ENCODE measurements at regions not wholly inside any gene's neighbourhood (a gene's known extent, or its start where the extent isn't known, plus 50 kb on each side); places are given as distances from the start of the nearest gene placed in this dataset.

GRCh38 chr9:134585021-134585561 is 56.5 kb upstream of the COL5A1 start:
- Histone ChIP-seq H3K27ac (replicated peaks) (no peak overlapping the region), H3K4me3 (replicated peaks; ENCODE audit: insufficient read depth, low read length) (no peak overlapping the region), H3K27me3 (ENCODE audit: insufficient read depth, poor library complexity, severe bottlenecking) (peaks cover 2% of the 10 kb centered on the region)
- TF ChIP-seq REST (IDR thresholded peaks at IDR 0.05; ENCODE audit: insufficient replicate concordance, low read depth) (no peak), POLR2AphosphoS5 (IDR thresholded peaks at IDR 0.05; ENCODE audit: low read depth) (no peak), GABPA (IDR thresholded peaks at IDR 0.05; ENCODE audit: low read depth) (no peak), CTCF (IDR thresholded peaks at IDR 0.05; ENCODE audit: insufficient read depth, low read length) (no peak), SPI1 (IDR thresholded peaks at IDR 0.05; ENCODE audit: borderline replicate concordance, low read depth) (no peak)
- no peak for DNase-seq (ENCODE audit: low read depth in 1 of 2, low spot score in 1 of 2)

- no peak overlapping the region for H3K27ac ChIP-seq (replicated peaks)
- H3K4me3 ChIP-seq (replicated peaks; ENCODE audit: insufficient read depth, low read length), result no peak overlapping the region
- no peak for DNase-seq (ENCODE audit: low read depth in 1 of 2, low spot score in 1 of 2)
- H3K27me3 ChIP-seq (ENCODE audit: insufficient read depth, poor library complexity, severe bottlenecking), result peaks cover 2% of the 10 kb centered on the region
- TF ChIP-seq REST (IDR thresholded peaks at IDR 0.05; ENCODE audit: insufficient replicate concordance, low read depth), result no peak
- TF ChIP-seq SPI1 (IDR thresholded peaks at IDR 0.05; ENCODE audit: borderline replicate concordance, low read depth), result no peak
- TF ChIP-seq POLR2AphosphoS5 (IDR thresholded peaks at IDR 0.05; ENCODE audit: low read depth), result no peak
- TF ChIP-seq CTCF (IDR thresholded peaks at IDR 0.05; ENCODE audit: insufficient read depth, low read length), result no peak
- no peak for TF ChIP-seq GABPA (IDR thresholded peaks at IDR 0.05; ENCODE audit: low read depth)
Observed at GRCh38 chr9:134585746-134586706, 55.6 kb upstream of the COL5A1 start.

GRCh38 chr9:134589748-134590147 is 51.9 kb upstream of the COL5A1 start:
- no peak for TF ChIP-seq CTCF (IDR thresholded peaks at IDR 0.05; ENCODE audit: insufficient read depth, low read length)
- no peak for TF ChIP-seq GABPA (IDR thresholded peaks at IDR 0.05; ENCODE audit: low read depth)
- TF ChIP-seq SPI1 (IDR thresholded peaks at IDR 0.05; ENCODE audit: borderline replicate concordance, low read depth), result no peak
- no peak for TF ChIP-seq REST (IDR thresholded peaks at IDR 0.05; ENCODE audit: insufficient replicate concordance, low read depth)
- TF ChIP-seq POLR2AphosphoS5 (IDR thresholded peaks at IDR 0.05; ENCODE audit: low read depth), result no peak
- Histone ChIP-seq H3K27me3 (ENCODE audit: insufficient read depth, poor library complexity, severe bottlenecking) (peaks cover 2% of the 10 kb centered on the region), H3K27ac (replicated peaks) (no peak overlapping the region), H3K4me3 (replicated peaks; ENCODE audit: insufficient read depth, low read length) (no peak overlapping the region)
- DNase-seq (ENCODE audit: low read depth in 1 of 2, low spot score in 1 of 2), result no peak

Data from HL-60 (cell line).